ENCODE measurements at regions not wholly inside any gene's neighbourhood (a gene's known extent, or its start where the extent isn't known, plus 50 kb on each side); places are given as distances from the start of the nearest gene placed in this dataset.

- Histone ChIP-seq H3K27ac (ENCODE audit: poor library complexity, severe bottlenecking) (no peak overlapping the region), H3K4me3 (ENCODE audit: severe bottlenecking) (no peak overlapping the region), H3K36me3 (ENCODE audit: low read depth) (no peaks in the 10 kb centered on the region), H3K27me3 (ENCODE audit: insufficient read depth, poor library complexity, severe bottlenecking) (no peaks in the 10 kb centered on the region), H3K4me1 (ENCODE audit: insufficient read depth, poor library complexity, severe bottlenecking) (peaks cover 5% of the 10 kb centered on the region), H3K9me3 (ENCODE audit: severe bottlenecking) (no peaks in the 10 kb centered on the region)
- DNase-seq (ENCODE audit: low spot score), result no peak
- TF ChIP-seq, protein P1, sequence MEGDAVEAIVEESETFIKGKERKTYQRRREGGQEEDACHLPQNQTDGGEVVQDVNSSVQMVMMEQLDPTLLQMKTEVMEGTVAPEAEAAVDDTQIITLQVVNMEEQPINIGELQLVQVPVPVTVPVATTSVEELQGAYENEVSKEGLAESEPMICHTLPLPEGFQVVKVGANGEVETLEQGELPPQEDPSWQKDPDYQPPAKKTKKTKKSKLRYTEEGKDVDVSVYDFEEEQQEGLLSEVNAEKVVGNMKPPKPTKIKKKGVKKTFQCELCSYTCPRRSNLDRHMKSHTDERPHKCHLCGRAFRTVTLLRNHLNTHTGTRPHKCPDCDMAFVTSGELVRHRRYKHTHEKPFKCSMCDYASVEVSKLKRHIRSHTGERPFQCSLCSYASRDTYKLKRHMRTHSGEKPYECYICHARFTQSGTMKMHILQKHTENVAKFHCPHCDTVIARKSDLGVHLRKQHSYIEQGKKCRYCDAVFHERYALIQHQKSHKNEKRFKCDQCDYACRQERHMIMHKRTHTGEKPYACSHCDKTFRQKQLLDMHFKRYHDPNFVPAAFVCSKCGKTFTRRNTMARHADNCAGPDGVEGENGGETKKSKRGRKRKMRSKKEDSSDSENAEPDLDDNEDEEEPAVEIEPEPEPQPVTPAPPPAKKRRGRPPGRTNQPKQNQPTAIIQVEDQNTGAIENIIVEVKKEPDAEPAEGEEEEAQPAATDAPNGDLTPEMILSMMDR (IDR thresholded peaks at IDR 0.05; ENCODE audit: poor library complexity, severe bottlenecking), result no peak
- ATAC-seq (ENCODE audit: low read depth), result no peak
These were observed 297.4 kb upstream of the GBE1 start for GRCh38 chr3:82058809-82059208.

GRCh38 chr3:82055792-82056191 is 294.3 kb upstream of the GBE1 start:
- peaks cover 5% of the 10 kb centered on the region for H3K4me1 ChIP-seq (ENCODE audit: insufficient read depth, poor library complexity, severe bottlenecking)
- TF ChIP-seq, protein P1 (IDR thresholded peaks at IDR 0.05; ENCODE audit: poor library complexity, severe bottlenecking), result no peak
- H3K4me3 ChIP-seq (ENCODE audit: severe bottlenecking), result no peak overlapping the region
- H3K9me3 ChIP-seq (ENCODE audit: severe bottlenecking), result no peaks in the 10 kb centered on the region
- DNase-seq (ENCODE audit: low spot score), result no peak
- no peaks in the 10 kb centered on the region for H3K27me3 ChIP-seq (ENCODE audit: insufficient read depth, poor library complexity, severe bottlenecking)
- peak overlapping the region; percentile 16 for H3K27ac ChIP-seq (ENCODE audit: poor library complexity, severe bottlenecking)
- no peaks in the 10 kb centered on the region for H3K36me3 ChIP-seq (ENCODE audit: low read depth)
- peak; percentile 97 for ATAC-seq (ENCODE audit: low read depth)

DNA sequence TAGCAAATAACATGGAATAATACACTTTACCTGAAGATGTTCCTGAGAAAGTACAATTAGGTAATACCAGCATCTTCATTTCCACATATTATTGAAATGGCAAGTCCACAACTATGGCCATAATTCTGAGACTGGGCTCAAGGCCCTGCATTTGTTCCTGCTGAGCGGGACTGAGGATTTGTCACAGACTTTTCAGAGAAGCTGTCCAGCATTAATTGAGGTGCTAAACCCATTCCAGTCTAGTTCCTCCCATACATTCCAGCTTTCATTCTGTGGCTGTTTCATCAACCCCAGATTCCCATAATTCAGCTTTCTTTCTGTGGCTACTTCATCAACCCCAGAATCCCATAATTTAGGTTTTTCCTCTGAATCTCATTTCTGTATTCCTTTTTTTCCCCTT is 293.4 kb upstream of the GBE1 start:
- TF ChIP-seq, protein P1 (IDR thresholded peaks at IDR 0.05; ENCODE audit: poor library complexity, severe bottlenecking), result no peak
- Histone ChIP-seq H3K4me1 (ENCODE audit: insufficient read depth, poor library complexity, severe bottlenecking) (peaks cover 5% of the 10 kb centered on the region), H3K9me3 (ENCODE audit: severe bottlenecking) (no peaks in the 10 kb centered on the region), H3K4me3 (ENCODE audit: severe bottlenecking) (no peak overlapping the region), H3K27ac (ENCODE audit: poor library complexity, severe bottlenecking) (no peak overlapping the region), H3K27me3 (ENCODE audit: insufficient read depth, poor library complexity, severe bottlenecking) (no peaks in the 10 kb centered on the region), H3K36me3 (ENCODE audit: low read depth) (no peaks in the 10 kb centered on the region)
- no peak for ATAC-seq (ENCODE audit: low read depth)
- no peak for DNase-seq (ENCODE audit: low spot score)

DNA sequence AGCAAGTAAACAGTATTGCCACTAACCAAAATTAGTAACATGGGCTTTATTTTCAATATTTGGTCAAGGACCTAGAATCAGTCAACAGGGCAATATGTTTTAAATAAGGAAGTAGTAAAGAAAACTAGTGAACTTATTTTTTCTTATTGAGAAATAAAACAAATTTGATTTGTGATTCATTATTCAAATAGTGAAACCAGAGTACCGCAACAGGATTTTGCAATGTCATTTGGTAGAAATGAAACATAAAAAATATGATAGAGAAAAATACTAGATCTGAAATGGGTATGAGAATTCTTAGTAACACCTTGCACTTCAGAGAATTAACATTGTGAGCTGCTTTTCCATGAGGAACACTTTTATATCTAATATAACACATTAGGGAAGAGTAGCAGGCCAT is 291.8 kb upstream of the GBE1 start:
- no peak for ATAC-seq (ENCODE audit: low read depth)
- no peaks in the 10 kb centered on the region for H3K9me3 ChIP-seq (ENCODE audit: severe bottlenecking)
- TF ChIP-seq, protein P1 (IDR thresholded peaks at IDR 0.05; ENCODE audit: poor library complexity, severe bottlenecking), result no peak
- DNase-seq (ENCODE audit: low spot score), result no peak
- H3K27ac ChIP-seq (ENCODE audit: poor library complexity, severe bottlenecking), result no peak overlapping the region
- peaks cover 9% of the 10 kb centered on the region for H3K4me1 ChIP-seq (ENCODE audit: insufficient read depth, poor library complexity, severe bottlenecking)
- H3K27me3 ChIP-seq (ENCODE audit: insufficient read depth, poor library complexity, severe bottlenecking), result no peaks in the 10 kb centered on the region
- H3K36me3 ChIP-seq (ENCODE audit: low read depth), result no peaks in the 10 kb centered on the region
- H3K4me3 ChIP-seq (ENCODE audit: severe bottlenecking), result no peak overlapping the region

DNA sequence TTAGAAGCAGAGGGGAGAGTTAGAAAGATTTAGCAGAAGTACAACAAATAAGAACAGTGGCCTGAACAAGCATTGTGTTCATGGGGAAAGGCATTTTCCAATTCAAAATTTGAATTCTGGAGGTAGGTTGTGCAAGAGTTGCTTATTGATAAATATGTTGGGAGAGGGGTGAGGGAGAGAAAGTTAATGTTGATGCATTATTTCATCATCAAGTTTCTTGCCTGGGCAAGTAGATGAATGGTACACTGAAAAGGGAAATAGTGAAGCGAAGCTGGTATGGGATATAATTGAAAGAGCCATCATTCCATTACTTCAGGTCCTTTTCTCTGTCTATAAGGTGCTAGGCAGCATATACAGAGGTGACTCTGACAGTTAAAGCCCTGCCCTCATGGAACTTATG is 288.9 kb upstream of the GBE1 start:
- H3K4me1 ChIP-seq (ENCODE audit: insufficient read depth, poor library complexity, severe bottlenecking), result peaks cover 4% of the 10 kb centered on the region
- TF ChIP-seq, protein P1 (IDR thresholded peaks at IDR 0.05; ENCODE audit: poor library complexity, severe bottlenecking), result no peak
- H3K27ac ChIP-seq (ENCODE audit: poor library complexity, severe bottlenecking), result no peak overlapping the region
- H3K4me3 ChIP-seq (ENCODE audit: severe bottlenecking), result no peak overlapping the region
- H3K27me3 ChIP-seq (ENCODE audit: insufficient read depth, poor library complexity, severe bottlenecking), result no peaks in the 10 kb centered on the region
- no peaks in the 10 kb centered on the region for H3K9me3 ChIP-seq (ENCODE audit: severe bottlenecking)
- DNase-seq (ENCODE audit: low spot score) (no peak), ATAC-seq (ENCODE audit: low read depth) (no peak)
- H3K36me3 ChIP-seq (ENCODE audit: low read depth), result no peaks in the 10 kb centered on the region
